ENCODE measurements at regions not wholly inside any gene's neighbourhood (a gene's known extent, or its start where the extent isn't known, plus 50 kb on each side); places are given as distances from the start of the nearest gene placed in this dataset.

DNA sequence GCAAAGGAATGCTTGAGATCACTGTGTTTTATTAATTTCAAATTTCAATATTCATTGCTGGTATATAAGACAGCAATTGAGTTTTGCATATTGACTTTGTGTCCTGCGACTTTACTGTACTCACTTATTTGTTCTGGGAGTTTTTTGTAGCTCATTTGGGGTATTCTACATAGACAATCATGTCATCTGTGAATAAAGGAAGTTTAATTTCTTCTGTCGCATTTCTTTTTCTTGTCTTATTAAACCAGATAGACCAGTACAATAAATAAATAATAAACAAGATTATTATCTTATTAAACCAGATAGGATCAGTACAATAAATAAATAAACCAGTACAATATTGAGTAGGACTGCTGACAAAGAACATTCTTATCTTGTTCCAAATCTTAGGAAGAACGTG, 448.2 kb downstream of the RPS24 start:
- no peak for DNase-seq (ENCODE audit: low spot score)

DNA sequence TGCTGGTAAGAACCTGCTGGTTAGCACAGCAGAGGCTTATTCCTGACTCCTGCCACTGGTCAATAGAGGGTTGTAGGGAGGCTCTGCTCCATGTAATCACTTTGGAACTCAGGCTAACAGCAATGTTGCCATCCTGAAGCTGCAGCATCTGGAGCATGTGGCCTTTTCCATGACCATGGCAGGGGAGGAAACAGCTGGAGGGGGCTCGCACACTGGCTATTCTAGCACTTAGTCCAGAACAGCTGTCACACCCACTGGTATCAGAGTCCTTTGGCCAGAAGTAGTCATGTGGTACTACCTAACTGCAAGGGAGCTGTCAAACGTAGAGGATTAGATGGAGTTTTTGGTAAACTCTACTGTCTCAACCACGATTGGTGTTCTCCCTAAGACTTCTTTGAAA, 450.0 kb downstream of the RPS24 start:
- no peak for DNase-seq (ENCODE audit: low spot score)

- no peak for DNase-seq (ENCODE audit: low spot score)
Measured at GRCh38 chr10:78489034-78489433, 455.4 kb downstream of the RPS24 start.

- DNase-seq (ENCODE audit: low spot score), result no peak
Measured at GRCh38 chr10:78491812-78492211, 458.1 kb downstream of the RPS24 start.

DNA sequence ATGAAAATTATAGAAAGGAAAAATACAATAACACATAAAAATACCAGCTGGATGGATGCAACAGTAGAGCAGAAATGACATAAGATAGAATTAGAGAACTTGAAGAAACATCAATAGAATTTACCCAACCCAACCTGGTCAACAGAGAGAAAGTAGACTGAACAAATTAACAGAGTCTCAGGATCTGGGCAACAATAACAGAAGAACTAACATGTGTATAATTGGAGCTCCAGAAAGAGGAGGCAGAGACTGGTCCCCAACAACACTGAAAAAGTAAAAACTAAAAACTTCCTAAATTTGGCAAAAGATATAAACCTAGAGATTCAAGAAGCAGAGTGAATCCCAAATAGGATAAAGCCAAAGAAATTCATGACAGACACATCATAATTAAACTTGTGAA, 458.8 kb downstream of the RPS24 start:
- DNase-seq (ENCODE audit: low spot score), result no peak

GRCh38 chr10:78494179-78494578, 460.5 kb downstream of the RPS24 start:
- no peak for DNase-seq (ENCODE audit: low spot score)

DNA sequence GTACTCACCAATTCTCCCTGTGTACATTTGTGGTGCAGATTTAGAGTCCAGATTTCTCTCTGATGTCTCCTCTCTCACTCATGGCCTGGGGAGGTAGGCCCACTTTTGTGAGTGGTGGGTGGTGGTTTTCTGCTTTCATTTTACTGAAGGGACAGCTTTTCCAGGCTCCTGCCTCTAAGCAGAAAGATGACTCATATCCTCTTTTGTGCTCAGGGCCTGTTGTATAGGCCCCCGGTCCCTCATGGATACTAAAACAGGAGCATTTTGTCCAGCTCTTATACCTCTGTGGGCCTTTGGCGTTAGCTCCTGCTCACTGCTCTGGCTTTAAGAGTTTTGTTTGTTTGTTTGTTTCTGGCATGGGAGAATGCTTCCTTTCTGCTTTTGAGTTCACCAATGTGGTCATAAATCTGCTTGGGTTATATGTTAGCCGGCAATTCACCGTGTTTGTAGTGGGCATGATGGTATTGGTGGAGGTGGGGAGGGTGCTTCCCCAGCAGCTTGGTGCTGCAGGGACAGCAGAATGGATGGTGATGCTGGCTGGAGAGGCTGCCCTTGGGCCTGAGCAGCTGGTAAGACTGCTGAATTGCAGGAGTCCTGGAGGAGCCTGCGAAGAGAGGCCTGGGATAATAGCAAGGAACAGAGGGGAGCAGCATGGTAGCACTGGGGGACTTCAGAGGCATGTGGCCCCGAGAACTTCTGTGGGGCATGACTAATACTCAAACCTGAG, 468.7 kb downstream of the RPS24 start:
- DNase-seq (ENCODE audit: low spot score), result no peak

GRCh38 chr10:78504181-78504580, 470.5 kb downstream of the RPS24 start:
- no peak for DNase-seq (ENCODE audit: low spot score)

GRCh38 chr10:78505657-78506056, 472.0 kb downstream of the RPS24 start:
- DNase-seq (ENCODE audit: low spot score), result no peak

DNA sequence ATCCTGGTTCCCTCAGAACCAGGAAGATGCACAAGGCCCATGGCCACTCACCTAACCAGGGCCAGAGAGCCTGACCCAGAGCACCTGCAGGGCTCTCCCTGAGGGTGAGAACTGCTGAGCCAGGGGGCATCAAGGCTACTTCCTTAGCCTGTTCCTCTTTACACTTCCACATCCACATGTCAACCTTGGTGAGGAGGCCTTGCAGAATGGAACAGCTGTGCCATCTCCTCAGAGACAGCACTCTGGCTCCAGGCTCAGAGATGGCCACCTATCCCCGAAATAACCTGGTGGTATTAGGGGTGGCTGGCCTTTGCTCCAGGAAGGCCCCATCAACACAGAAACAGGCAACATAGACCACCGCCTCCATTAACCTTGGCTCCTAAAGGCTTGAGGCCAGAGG, 473.0 kb downstream of the RPS24 start:
- no peak for DNase-seq (ENCODE audit: low spot score)

DNA sequence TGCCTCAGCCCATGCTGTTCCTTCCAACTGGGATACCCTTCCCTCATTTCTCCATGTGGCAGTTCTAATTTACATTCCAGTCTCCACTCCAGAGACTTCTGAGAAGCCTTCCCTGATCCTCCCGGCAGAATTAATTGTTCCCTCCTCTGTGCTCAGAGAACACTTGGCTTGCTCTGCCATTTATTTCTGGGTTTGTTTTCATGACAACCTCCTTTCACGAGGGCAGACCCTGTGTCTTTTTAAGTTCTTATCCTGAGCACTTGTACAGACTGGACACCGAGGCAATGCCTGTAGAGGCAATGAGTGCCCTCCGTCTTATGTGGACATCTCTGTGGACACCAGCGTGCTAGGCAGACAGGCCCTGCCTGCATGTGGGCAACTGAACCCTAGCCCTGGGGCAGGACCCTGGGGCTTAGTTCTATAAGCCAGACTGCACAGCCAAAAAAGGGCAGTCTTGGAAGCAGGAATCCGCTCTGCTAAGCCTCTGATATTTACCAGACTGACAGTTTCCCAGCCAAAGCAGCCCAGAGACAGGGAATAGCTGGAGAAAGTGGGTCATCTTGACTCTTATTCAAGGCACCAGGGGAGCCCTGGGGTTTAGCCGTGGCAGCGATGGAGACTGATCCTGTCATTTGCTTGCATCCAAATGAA, 474.0 kb downstream of the RPS24 start:
- no peak for DNase-seq (ENCODE audit: low spot score)

DNA sequence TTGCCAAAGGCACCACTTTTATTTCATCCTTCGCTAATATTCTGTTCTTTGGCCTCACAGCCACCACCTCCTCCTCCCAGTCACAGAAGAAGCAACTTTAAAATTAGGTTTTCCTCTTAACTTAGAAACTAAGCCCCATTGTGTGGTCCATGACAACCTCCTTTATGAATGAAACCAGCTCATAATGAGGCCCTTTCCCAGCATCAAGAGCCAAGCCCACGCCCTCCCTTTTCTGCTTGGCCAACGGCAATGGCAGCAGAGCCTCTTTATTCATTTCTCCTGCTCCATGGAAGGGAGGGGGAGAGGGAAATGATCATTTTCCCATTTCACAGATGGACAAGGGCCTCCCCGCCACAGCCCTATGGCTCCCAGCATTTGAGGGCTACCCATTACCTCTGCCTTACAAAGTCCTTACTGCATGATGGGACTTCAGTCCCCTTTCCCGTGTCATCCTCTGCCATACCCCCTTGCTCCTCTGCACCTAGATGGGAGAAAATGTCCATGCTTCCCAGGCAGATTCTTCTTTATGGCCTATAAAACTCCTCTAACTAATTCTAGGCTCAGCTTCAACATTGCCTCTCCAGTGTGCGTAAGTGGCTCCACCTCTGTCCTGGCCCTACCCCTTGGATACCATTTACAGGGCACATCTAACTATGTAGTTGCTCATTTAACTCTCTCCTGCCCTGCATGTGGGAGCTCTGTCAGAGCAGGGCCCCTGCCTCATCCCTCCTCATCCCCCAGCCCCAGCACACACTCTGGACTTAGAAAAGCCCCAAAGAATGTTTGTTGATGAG, 475.5 kb downstream of the RPS24 start:
- DNase-seq (ENCODE audit: low spot score), result peak; percentile 45

DNA sequence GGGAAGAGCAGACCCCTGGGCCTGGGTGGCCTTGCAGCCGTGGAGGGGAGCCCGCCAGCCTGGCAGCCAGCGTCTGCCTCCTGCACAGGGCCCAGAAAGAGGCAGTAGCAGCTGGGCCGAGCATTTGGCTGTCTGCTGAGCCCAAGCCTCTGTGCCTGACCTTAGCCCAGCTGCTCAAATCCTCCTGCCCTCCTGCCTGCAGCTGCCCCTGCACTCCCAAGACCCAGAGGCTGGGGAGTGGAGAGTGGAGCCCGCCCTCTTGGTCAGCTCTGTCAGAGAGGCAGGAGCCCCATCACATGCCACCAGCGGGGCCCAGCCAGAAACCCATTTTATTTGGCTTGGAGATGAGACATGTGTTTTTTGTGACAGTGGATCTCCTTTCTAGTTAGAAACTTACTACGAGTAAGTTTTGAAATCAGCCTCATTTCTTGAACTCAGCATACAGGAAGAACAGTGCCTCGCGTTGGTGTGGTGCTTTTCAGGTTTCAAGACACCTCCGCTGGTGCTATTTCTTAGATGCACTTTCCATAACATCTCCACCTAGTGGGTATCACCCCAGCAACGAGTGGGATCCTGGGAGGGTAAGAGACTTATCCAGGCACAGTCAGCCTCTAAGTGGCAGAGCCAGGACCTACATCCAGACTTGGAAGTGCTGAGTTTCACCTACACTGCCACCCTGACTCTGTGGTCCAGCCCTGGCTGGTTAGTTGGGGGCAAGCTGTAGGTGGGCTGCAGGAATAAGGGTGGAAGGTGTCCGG, 477.1 kb downstream of the RPS24 start:
- no peak for DNase-seq (ENCODE audit: low spot score)

- DNase-seq (ENCODE audit: low spot score), result no peak
Measured at GRCh38 chr10:78511324-78512204, 477.9 kb downstream of the RPS24 start.

- no peak for DNase-seq (ENCODE audit: low spot score)
Measured at GRCh38 chr10:78512205-78512550, 478.5 kb downstream of the RPS24 start.

DNA sequence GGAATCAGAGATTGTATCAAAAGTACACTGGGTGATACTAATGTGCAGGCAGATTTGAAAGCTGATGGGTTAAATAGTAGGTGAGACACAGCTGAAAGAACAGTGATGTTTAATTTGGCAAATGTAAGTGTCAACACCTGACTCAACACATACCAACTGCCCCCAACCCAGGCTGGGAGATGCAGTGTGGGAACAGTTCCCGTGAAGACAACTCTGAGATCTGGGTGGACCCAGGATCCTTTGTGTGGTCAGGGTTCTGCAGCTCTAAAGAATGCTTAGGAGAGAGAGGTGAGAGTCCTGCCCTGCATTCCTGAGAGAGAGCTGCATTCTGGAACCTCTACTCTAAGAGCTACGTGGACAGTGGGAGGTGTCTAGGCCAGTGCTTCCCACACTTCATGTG, 479.7 kb downstream of the RPS24 start:
- no peak for DNase-seq (ENCODE audit: low spot score)

GRCh38 chr10:78513986-78514385, 480.3 kb downstream of the RPS24 start:
- DNase-seq (ENCODE audit: low spot score), result no peak

DNA sequence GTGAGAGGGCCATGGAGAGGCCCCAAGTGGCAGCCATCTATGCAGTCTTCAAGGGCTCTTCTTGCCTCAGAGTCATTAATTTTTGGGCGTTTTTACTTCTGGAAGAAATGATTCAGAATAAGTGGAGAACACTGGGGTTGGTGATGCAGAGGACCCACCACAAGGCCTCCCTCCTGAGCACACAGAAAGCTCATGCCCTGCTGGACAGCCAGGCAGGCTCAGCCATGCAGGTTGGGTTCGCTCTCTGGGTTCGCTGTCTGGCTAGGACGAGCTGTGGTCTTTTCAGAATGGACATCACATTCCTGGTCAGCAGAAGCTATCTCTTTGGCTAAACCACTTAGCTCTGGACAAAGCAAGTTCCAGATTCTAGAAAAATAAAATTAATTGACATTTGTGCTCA, 480.8 kb downstream of the RPS24 start:
- no peak for DNase-seq (ENCODE audit: low spot score)

- DNase-seq (ENCODE audit: low spot score), result no peak
Measured at GRCh38 chr10:78515038-78515872, 481.6 kb downstream of the RPS24 start.

- no peak for DNase-seq (ENCODE audit: low spot score)
Measured at GRCh38 chr10:78515873-78516153, 482.1 kb downstream of the RPS24 start.

GRCh38 chr10:78516236-78516635, 482.6 kb downstream of the RPS24 start:
- no peak for DNase-seq (ENCODE audit: low spot score)

Measured in putamen (tissue), 1 donor.